B cell (primary cell): ENCODE measurements at regions not wholly inside any gene's neighbourhood (a gene's known extent, or its start where the extent isn't known, plus 50 kb on each side); places are given as distances from the start of the nearest gene placed in this dataset.

Experiments
- ATAC-seq: fragments of 200-7000 bp; cut with Tn5 transposase; one replicate; pipeline ENCODE4 v1.10.0; 2021; ENCODE audit warnings: low read depth, mild to moderate bottlenecking, moderate number of reproducible peaks, moderate library complexity
- CTCF ChIA-PET: fragments of 350-600 bp; sonication (Branson Sonifier 250); formaldehyde crosslinking; loops from one replicate; lab custom pipeline; 2021; ENCODE audit warnings: antibody characterized with exemption, inconsistent platforms; lab: Charles Lee
- POLR2A ChIA-PET: fragments of 350-600 bp; sonication (Branson Sonifier 250); formaldehyde crosslinking; loops from one replicate; lab custom pipeline; 2021; ENCODE audit warnings: antibody characterized with exemption; lab: Charles Lee
- DNase-seq: peaks from one replicate; pipeline ENCODE4 v3.0.0; 2013
- H2AFZ ChIP-seq: 2 replicates; pipeline ENCODE4 v1.6.1; 2012; ENCODE audit warnings: mild to moderate bottlenecking, low read depth, low read length; ENCODE audit not compliant: insufficient read depth, poor library complexity, severe bottlenecking
- H3K27ac ChIP-seq, 2 donors: 1 replicate in 1 of 2; 2 replicates in 1 of 2; pipeline ENCODE4 v1.5.1; 2012 to 2013; ENCODE audit warnings: low read length in 2 of 2, mild to moderate bottlenecking in 2 of 2, moderate library complexity in 1 of 2
- H3K27me3 ChIP-seq, 4 experiments: fragments of 200-600 bp in 1 of 4; sonication (generic) in 1 of 4; replicated peaks in 1 of 4; 1 replicate in 2 of 4; 2 replicates in 2 of 4; pipeline versions ENCODE4 v1.6.1 to v1.7.0; 2013 to 2016; ENCODE audit warnings: low read length in 3 of 4, mild to moderate bottlenecking in 2 of 4, mixed read lengths in 1 of 4, moderate library complexity in 1 of 4; ENCODE audit not compliant: insufficient read depth in 4 of 4, control insufficient read depth in 3 of 4; ENCODE audit errors: control extremely low read depth in 1 of 4
- H3K36me3 ChIP-seq, 2 experiments: replicated peaks in 1 of 2; 1 replicate in 1 of 2; 2 replicates in 1 of 2; pipeline versions ENCODE4 v1.6.1 to v1.7.1; 2013; ENCODE audit warnings: low read length in 1 of 2; ENCODE audit not compliant: insufficient read depth in 2 of 2, control insufficient read depth in 1 of 2; ENCODE audit errors: control extremely low read depth in 1 of 2, extremely low read depth in 1 of 2
- H3K4me1 ChIP-seq, 2 donors: fragments of 200-600 bp in 1 of 2; sonication (generic) in 1 of 2; 1 replicate in 1 of 2; 2 replicates in 1 of 2; pipeline versions ENCODE4 v1.5.1 to v1.6.1; 2013 to 2017; ENCODE audit warnings: low read length in 2 of 2; ENCODE audit not compliant: control insufficient read depth in 2 of 2, insufficient read depth in 2 of 2
- H3K4me2 ChIP-seq: replicated peaks from 2 replicates; pipeline ENCODE3; 2012; ENCODE audit warnings: mild to moderate bottlenecking, low read depth, low read length; ENCODE audit not compliant: poor library complexity, severe bottlenecking
- H3K4me3 ChIP-seq, 5 experiments: fragments of 200-600 bp in 1 of 5; sonication (generic) in 1 of 5; 1 replicate in 3 of 5; 2 replicates in 2 of 5; pipeline versions ENCODE4 v1.5.1 to v1.7.0; 2011 to 2016; ENCODE audit warnings: low read length in 4 of 5, mild to moderate bottlenecking in 4 of 5, low read depth in 2 of 5, control low read depth in 1 of 5, moderate library complexity in 1 of 5; ENCODE audit not compliant: insufficient read depth in 1 of 5; ENCODE audit errors: control extremely low read depth in 1 of 5, extremely low read depth in 1 of 5
- H3K79me2 ChIP-seq: fragments of 200-600 bp; sonication (generic); one replicate; pipeline ENCODE4 v1.6.0; 2016; ENCODE audit warnings: low read length; ENCODE audit not compliant: control insufficient read depth, insufficient read depth
- H3K9ac ChIP-seq: fragments of 200-600 bp; sonication (generic); 2 replicates; pipeline ENCODE4 v1.6.1; 2017; ENCODE audit warnings: mild to moderate bottlenecking, low read length, moderate library complexity
- H3K9me3 ChIP-seq, 3 donors: one replicate each; pipeline versions ENCODE4 v1.6.1 to v1.7.1; 2013; ENCODE audit warnings: low read length in 2 of 3; ENCODE audit not compliant: control insufficient read depth in 2 of 3, insufficient read depth in 1 of 3; ENCODE audit errors: control extremely low read depth in 1 of 3
- H4K20me1 ChIP-seq: 2 replicates; pipeline ENCODE4 v1.6.0; 2012; ENCODE audit warnings: mild to moderate bottlenecking, low read length; ENCODE audit not compliant: insufficient read depth, control insufficient read depth, poor library complexity, severe bottlenecking
- H3K27ac Mint-ChIP-seq: one replicate; pipeline ENCODE4 v1.8.0; 2021; ENCODE audit warnings: mixed read lengths
- H3K27me3 Mint-ChIP-seq: one replicate; pipeline ENCODE4 v1.8.0; 2021; ENCODE audit warnings: mixed read lengths
- H3K4me1 Mint-ChIP-seq: one replicate; pipeline ENCODE4 v1.8.0; 2021; ENCODE audit warnings: mixed read lengths
- H3K4me3 Mint-ChIP-seq: one replicate; pipeline ENCODE4 v1.8.0; 2021; ENCODE audit warnings: mixed read lengths
- H3K9me3 Mint-ChIP-seq: one replicate; pipeline ENCODE4 v1.8.0; 2022; ENCODE audit warnings: mixed read lengths; ENCODE audit not compliant: insufficient read depth
- CTCF ChIP-seq: fragments of 200-600 bp; IDR thresholded peaks from one replicate; pipeline ENCODE4 v1.8.0; 2022; ENCODE audit warnings: antibody characterized with exemption, mild to moderate bottlenecking
- EZH2 ChIP-seq: IDR thresholded peaks from 2 replicates; pipeline ENCODE4 v1.6.1; 2012; ENCODE audit warnings: borderline replicate concordance, low read depth, mild to moderate bottlenecking, moderate library complexity, low read length; ENCODE audit not compliant: insufficient read depth, poor library complexity, severe bottlenecking
- WGBS: methylation state at CpG from one replicate; pipeline ENCODE4 v1.1.5; 2013; ENCODE audit warnings: missing lambda C conversion rate; ENCODE audit not compliant: insufficient coverage; 5-methylcytosine and 5-hydroxymethylcytosine counted together
- intact Hi-C: fragments of 100-400 bp; cut with micrococcal nuclease; formaldehyde crosslinking; loops from one replicate; pipeline ENCODE4 v1.10.0; 2022

- no peak for ATAC-seq
- Histone ChIP-seq H3K4me1 (no peaks in the 10 kb centered on the region), H3K9me3 (no peaks in the 10 kb centered on the region), H3K4me2 (no peak overlapping the region), H4K20me1 (no peaks in the 10 kb centered on the region), H3K27ac (no peak overlapping the region), H2AFZ (no peak overlapping the region), H3K27me3 (no peaks in the 10 kb centered on the region), H3K79me2 (no peaks in the 10 kb centered on the region), H3K9ac (no peak overlapping the region), H3K4me3 (no peak overlapping the region), H3K36me3 (no peaks in the 10 kb centered on the region)
- no peak overlapping the region for H3K4me3 Mint-ChIP-seq
- peaks cover 5% of the 10 kb centered on the region for H3K27me3 Mint-ChIP-seq
- intact Hi-C loops, result no loop called here
- no peak for DNase-seq
- peaks cover 6% of the 10 kb centered on the region for H3K9me3 Mint-ChIP-seq
- POLR2A ChIA-PET, result no interaction called here
- TF ChIP-seq CTCF (no peak), EZH2 (no peak)
- no peaks in the 10 kb centered on the region for H3K4me1 Mint-ChIP-seq
- CTCF ChIA-PET, result no interaction called here
- H3K27ac Mint-ChIP-seq, result no peak overlapping the region
- 66% methylated on average over 2 of the region's 2 CpGs for WGBS
These were observed 488.6 kb downstream of the HAPSTR1 start for GRCh38 chr16:9580025-9580424.

- peaks cover 17% of the 10 kb centered on the region for H3K27me3 Mint-ChIP-seq
- H3K27ac Mint-ChIP-seq, result no peak overlapping the region
- intact Hi-C loops, result no loop called here
- no peaks in the 10 kb centered on the region for H3K9me3 Mint-ChIP-seq
- Histone ChIP-seq H3K27ac (no peak overlapping the region), H3K27me3 (peaks cover 0 to 2% (median 1%) of the 10 kb centered on the region in 4 experiments), H3K79me2 (no peaks in the 10 kb centered on the region), H3K4me3 (no peak overlapping the region), H2AFZ (no peak overlapping the region), H3K36me3 (no peaks in the 10 kb centered on the region), H3K4me1 (no peaks in the 10 kb centered on the region), H3K9me3 (no peaks in the 10 kb centered on the region), H3K4me2 (no peak overlapping the region), H3K9ac (no peak overlapping the region), H4K20me1 (no peaks in the 10 kb centered on the region)
- CTCF ChIA-PET, result no interaction called here
- POLR2A ChIA-PET, result no interaction called here
- no CpG with 5 or more reads among the region's 1 CpG for WGBS
- TF ChIP-seq EZH2, result no peak
- TF ChIP-seq CTCF, result no peak
- no peaks in the 10 kb centered on the region for H3K4me1 Mint-ChIP-seq
- DNase-seq (no peak), ATAC-seq (no peak)
- H3K4me3 Mint-ChIP-seq, result no peak overlapping the region
These were observed 502.0 kb downstream of the HAPSTR1 start for GRCh38 chr16:9593440-9593839.
